ENCODE measurements at regions not wholly inside any gene's neighbourhood (a gene's known extent, or its start where the extent isn't known, plus 50 kb on each side); places are given as distances from the start of the nearest gene placed in this dataset.

GRCh38 chr6:19719691-19720128 is 117.5 kb upstream of the ID4 start:
- TF ChIP-seq POLR2AphosphoS5 (IDR thresholded peaks at IDR 0.05) (no peak), CTCF (IDR thresholded peaks at IDR 0.05) (no peak), EP300 (IDR thresholded peaks at IDR 0.05) (no peak), POLR2A (IDR thresholded peaks at IDR 0.05) (no peak)

Measured in upper lobe of left lung (tissue), 4 donors.